ENCODE measurements at regions not wholly inside any gene's neighbourhood (a gene's known extent, or its start where the extent isn't known, plus 50 kb on each side); places are given as distances from the start of the nearest gene placed in this dataset.

GRCh38 chr17:71709271-71709890, 411.4 kb upstream of the SOX9 start:
- TF ChIP-seq, protein P1, sequence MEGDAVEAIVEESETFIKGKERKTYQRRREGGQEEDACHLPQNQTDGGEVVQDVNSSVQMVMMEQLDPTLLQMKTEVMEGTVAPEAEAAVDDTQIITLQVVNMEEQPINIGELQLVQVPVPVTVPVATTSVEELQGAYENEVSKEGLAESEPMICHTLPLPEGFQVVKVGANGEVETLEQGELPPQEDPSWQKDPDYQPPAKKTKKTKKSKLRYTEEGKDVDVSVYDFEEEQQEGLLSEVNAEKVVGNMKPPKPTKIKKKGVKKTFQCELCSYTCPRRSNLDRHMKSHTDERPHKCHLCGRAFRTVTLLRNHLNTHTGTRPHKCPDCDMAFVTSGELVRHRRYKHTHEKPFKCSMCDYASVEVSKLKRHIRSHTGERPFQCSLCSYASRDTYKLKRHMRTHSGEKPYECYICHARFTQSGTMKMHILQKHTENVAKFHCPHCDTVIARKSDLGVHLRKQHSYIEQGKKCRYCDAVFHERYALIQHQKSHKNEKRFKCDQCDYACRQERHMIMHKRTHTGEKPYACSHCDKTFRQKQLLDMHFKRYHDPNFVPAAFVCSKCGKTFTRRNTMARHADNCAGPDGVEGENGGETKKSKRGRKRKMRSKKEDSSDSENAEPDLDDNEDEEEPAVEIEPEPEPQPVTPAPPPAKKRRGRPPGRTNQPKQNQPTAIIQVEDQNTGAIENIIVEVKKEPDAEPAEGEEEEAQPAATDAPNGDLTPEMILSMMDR (IDR thresholded peaks at IDR 0.05), result no peak
- TF ChIP-seq EP300 (IDR thresholded peaks at IDR 0.05) (no peak), POLR2A (IDR thresholded peaks at IDR 0.05) (no peak)
- H3K4me1 ChIP-seq, result no peaks in the 10 kb centered on the region
- intact Hi-C loops (cut with DNase I; ENCODE audit: low total_unique reads), result no loop called here
- WGBS, 5 donors, result 69 to 82% (median 78%) methylated on average over 3 of the region's 3 CpGs
- no peak overlapping the region for H3K4me3 ChIP-seq
- no peaks in the 10 kb centered on the region for H3K27me3 ChIP-seq
- H3K9me3 ChIP-seq, result no peaks in the 10 kb centered on the region
- H3K36me3 ChIP-seq, result no peaks in the 10 kb centered on the region
- no peak for DNase-seq
- H3K27ac ChIP-seq, result no peak overlapping the region

DNA sequence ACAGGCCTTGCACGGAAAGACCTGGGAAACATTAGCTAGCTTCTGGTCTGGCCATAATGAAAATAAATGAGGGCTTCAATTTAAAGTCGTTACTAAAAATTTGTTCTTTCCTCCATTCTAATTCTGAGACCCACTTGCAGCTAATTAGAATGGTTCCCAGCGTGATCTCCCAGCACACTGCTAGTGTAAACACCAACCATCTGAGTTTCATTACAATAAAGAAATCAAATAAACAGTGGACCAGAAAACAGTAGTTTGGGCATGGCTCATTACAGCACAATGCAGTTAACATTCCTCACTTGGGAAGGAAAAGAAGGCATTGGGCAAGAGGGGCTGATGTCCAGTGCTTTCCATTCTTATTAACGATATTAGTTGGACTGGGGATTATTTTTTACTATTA, 410.9 kb upstream of the SOX9 start:
- no peak overlapping the region for H3K4me3 ChIP-seq
- no peak for TF ChIP-seq EP300 (IDR thresholded peaks at IDR 0.05)
- no peak for TF ChIP-seq POLR2AphosphoS5 (IDR thresholded peaks at IDR 0.05)
- no peak for TF ChIP-seq POLR2A (IDR thresholded peaks at IDR 0.05)
- TF ChIP-seq, protein P1 (IDR thresholded peaks at IDR 0.05), result no peak
- H3K9me3 ChIP-seq, result no peaks in the 10 kb centered on the region
- no peaks in the 10 kb centered on the region for H3K4me1 ChIP-seq
- no peak overlapping the region for H3K27ac ChIP-seq
- intact Hi-C loops (cut with DNase I; ENCODE audit: low total_unique reads), result no loop called here
- no peaks in the 10 kb centered on the region for H3K36me3 ChIP-seq
- no peaks in the 10 kb centered on the region for H3K27me3 ChIP-seq
- peak in 1 of 2 donors; percentile 5 for DNase-seq
- 57 to 76% (median 72%) methylated on average over 4 of the region's 4 CpGs for WGBS, 5 donors

- H3K9me3 ChIP-seq, result no peaks in the 10 kb centered on the region
- H3K4me3 ChIP-seq, result no peak overlapping the region
- 45 to 74% (median 65%) methylated on average over 1 of the region's 1 CpG for WGBS, 5 donors
- H3K27ac ChIP-seq, result no peak overlapping the region
- H3K4me1 ChIP-seq, result no peaks in the 10 kb centered on the region
- DNase-seq, result no peak
- intact Hi-C loops (cut with DNase I; ENCODE audit: low total_unique reads), result no loop called here
- H3K36me3 ChIP-seq, result no peaks in the 10 kb centered on the region
- H3K27me3 ChIP-seq, result no peaks in the 10 kb centered on the region
- no peak for TF ChIP-seq EP300 (IDR thresholded peaks at IDR 0.05)
- no peak for TF ChIP-seq POLR2A (IDR thresholded peaks at IDR 0.05)
- no peak for TF ChIP-seq POLR2AphosphoS5 (IDR thresholded peaks at IDR 0.05)
- TF ChIP-seq, protein P1 (IDR thresholded peaks at IDR 0.05), result no peak
Measured at GRCh38 chr17:71710816-71711215, 410.0 kb upstream of the SOX9 start.

DNA sequence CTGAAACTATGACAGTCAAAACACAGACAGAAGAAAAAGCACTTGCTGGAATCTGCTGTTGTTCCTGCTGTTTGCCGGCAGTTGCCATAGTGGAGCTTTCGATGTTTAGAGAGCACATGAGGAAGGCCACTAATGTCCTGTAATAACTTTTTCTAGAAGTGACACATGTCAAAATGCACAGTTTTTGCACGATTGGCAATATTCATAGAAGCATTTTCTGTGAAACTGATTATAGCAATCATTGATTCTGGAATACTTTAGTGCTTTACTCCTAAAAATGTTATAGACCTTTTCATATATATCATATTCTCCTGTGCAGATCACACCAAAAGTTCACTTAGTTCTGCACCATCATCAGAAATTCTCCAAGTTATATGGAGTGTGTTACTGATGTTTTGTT, 407.0 kb upstream of the SOX9 start:
- Histone ChIP-seq H3K4me3 (no peak overlapping the region), H3K27ac (no peak overlapping the region), H3K36me3 (no peaks in the 10 kb centered on the region), H3K9me3 (peaks cover 0 to 9% (median 0%) of the 10 kb centered on the region in 4 donors), H3K4me1 (no peaks in the 10 kb centered on the region), H3K27me3 (no peaks in the 10 kb centered on the region)
- intact Hi-C loops (cut with DNase I; ENCODE audit: low total_unique reads), result no loop called here
- no peak for TF ChIP-seq EP300 (IDR thresholded peaks at IDR 0.05)
- TF ChIP-seq POLR2A (IDR thresholded peaks at IDR 0.05), result no peak
- TF ChIP-seq POLR2AphosphoS5 (IDR thresholded peaks at IDR 0.05), result no peak
- TF ChIP-seq, protein P1 (IDR thresholded peaks at IDR 0.05), result no peak
- DNase-seq, result no peak
- 49 to 83% (median 71%) methylated on average over 3 of the region's 3 CpGs for WGBS, 5 donors

Measured in stomach (tissue), 8 donors.